PC-3 (cell line): ENCODE measurements at regions not wholly inside any gene's neighbourhood (a gene's known extent, or its start where the extent isn't known, plus 50 kb on each side); places are given as distances from the start of the nearest gene placed in this dataset.
A peak's percentile ranks its signal among the peaks of the same experiment; 100 is the strongest.

Source experiments
- ATAC-seq: fragments of 200-7000 bp; cut with Tn5 transposase; 2 replicates; pipeline ENCODE4 v1.9.1; 2020; ENCODE audit warnings: mild to moderate bottlenecking, moderate library complexity
- BruUV-seq: library from RNA; stranded (reverse); fragments of 400-500 nt; replicated peaks from 2 replicates; lab custom pipeline; 2021; lab: Mats Ljungman, UMichigan
- CTCF ChIA-PET: fragments of 300-600 bp; sonication (Branson Sonifier 250); formaldehyde crosslinking; loops from one replicate; lab custom pipeline; 2022; ENCODE audit warnings: antibody characterized with exemption; lab: Charles Lee
- POLR2A ChIA-PET: fragments of 300-600 bp; sonication (Branson Sonifier 250); formaldehyde crosslinking; loops from one replicate; lab custom pipeline; 2022; ENCODE audit warnings: antibody characterized with exemption; ENCODE audit not compliant: unreplicated experiment; lab: Charles Lee
- DNase-seq: peaks from one replicate; pipeline ENCODE4 v3.0.0-alpha.2; 2015
- H2AFZ ChIP-seq: fragments of 300-600 bp; sonication (generic); 2 replicates; pipeline ENCODE4 v1.6.0; 2016; ENCODE audit warnings: antibody characterized with exemption, low read length
- H3F3A ChIP-seq: fragments of 300-600 bp; sonication (generic); one replicate; pipeline ENCODE4 v1.6.0; 2017; ENCODE audit warnings: antibody characterized with exemption, low read length, control low read depth, mild to moderate bottlenecking; ENCODE audit not compliant: unreplicated experiment
- H3K27ac ChIP-seq: fragments of 300-600 bp; sonication (generic); 2 replicates; pipeline ENCODE4 v1.5.1; 2016; ENCODE audit warnings: mild to moderate bottlenecking, low read length
- H3K27me3 ChIP-seq: fragments of 300-600 bp; sonication (generic); 2 replicates; pipeline ENCODE4 v1.6.1; 2016; ENCODE audit warnings: low read length, mixed read lengths
- H3K36me3 ChIP-seq: fragments of 300-600 bp; sonication (generic); 2 replicates; pipeline ENCODE4 v1.6.1; 2016; ENCODE audit warnings: low read depth, mixed run types, low read length, mixed read lengths
- H3K4me1 ChIP-seq: fragments of 300-600 bp; sonication (generic); 2 replicates; pipeline ENCODE4 v1.5.1; 2016; ENCODE audit warnings: low read length; ENCODE audit not compliant: insufficient read depth
- H3K4me2 ChIP-seq: fragments of 300-600 bp; sonication (generic); 2 replicates; pipeline ENCODE4 v1.6.0; 2016; ENCODE audit warnings: low read length
- H3K4me3 ChIP-seq: fragments of 300-600 bp; sonication (generic); 2 replicates; pipeline ENCODE4 v1.5.1; 2016; ENCODE audit warnings: mild to moderate bottlenecking, low read length, mixed read lengths
- H3K79me2 ChIP-seq: fragments of 300-600 bp; sonication (generic); 2 replicates; pipeline ENCODE4 v1.6.1; 2017; ENCODE audit warnings: low read length, mixed read lengths
- H3K9ac ChIP-seq: fragments of 300-600 bp; sonication (generic); 2 replicates; pipeline ENCODE4 v1.6.0; 2016; ENCODE audit warnings: mild to moderate bottlenecking, low read length
- H3K9me2 ChIP-seq: fragments of 300-600 bp; sonication (generic); replicated peaks from 2 replicates; pipeline ENCODE4 v1.6.1; 2016; ENCODE audit warnings: mixed run types, low read length, mixed read lengths
- H3K9me3 ChIP-seq: fragments of 300-600 bp; sonication (generic); 2 replicates; pipeline ENCODE4 v1.6.1; 2016; ENCODE audit warnings: low read length, mixed read lengths
- H4K20me1 ChIP-seq: fragments of 300-600 bp; sonication (generic); 2 replicates; pipeline ENCODE4 v1.6.1; 2016; ENCODE audit warnings: low read length, mixed read lengths
- CTCF ChIP-seq: fragments of 300-600 bp; sonication (generic); conservative IDR thresholded peaks from 2 replicates; pipeline ENCODE4 v1.5.1; 2017; ENCODE audit warnings: antibody characterized with exemption, low read depth, mild to moderate bottlenecking, low read length
- EZH2 ChIP-seq: fragments of 300-600 bp; sonication (generic); IDR thresholded peaks from one replicate; pipeline ENCODE4 v1.6.1; 2017; ENCODE audit warnings: antibody characterized with exemption, mild to moderate bottlenecking, low read length; ENCODE audit not compliant: unreplicated experiment
- EZH2phosphoT487 ChIP-seq: fragments of 300-600 bp; sonication (generic); IDR thresholded peaks from 2 replicates; pipeline ENCODE4 v1.6.1; 2018; ENCODE audit warnings: mild to moderate bottlenecking, antibody characterized with exemption, low read length, borderline replicate concordance
- intact Hi-C: fragments of 100-400 bp; cut with micrococcal nuclease; formaldehyde crosslinking; loops from 2 replicates; pipeline ENCODE4 v1.9.0; 2023

- Histone ChIP-seq H3K4me2 (no peak overlapping the region), H3K27ac (no peak overlapping the region), H3K79me2 (no peaks in the 10 kb centered on the region), H4K20me1 (no peaks in the 10 kb centered on the region), H3K4me1 (peaks cover 8% of the 10 kb centered on the region; the same call in 1 of the 2 replicates), H3K27me3 (no peaks in the 10 kb centered on the region), H2AFZ (no peak overlapping the region), H3F3A (no peaks in the 10 kb centered on the region), H3K36me3 (no peaks in the 10 kb centered on the region), H3K9ac (no peak overlapping the region), H3K9me2 (no peaks in the 10 kb centered on the region), H3K4me3 (no peak overlapping the region), H3K9me3 (no peaks in the 10 kb centered on the region)
- no TSS peak for BruUV-seq
- no peak for TF ChIP-seq CTCF
- no peak for TF ChIP-seq EZH2
- TF ChIP-seq EZH2phosphoT487, result no peak
- no peak for ATAC-seq
- peak; percentile 36 for DNase-seq
- ChIA-PET POLR2A (no interaction called here), CTCF (interaction anchor here (0.6 kb wide), 1 partner anchor 80 kb away, joined by 4 read pairs; no protein-coding TSS in a partner anchor)
- intact Hi-C loops, result no loop called here
Measured at GRCh38 chr7:96407427-96407826, 85.5 kb upstream of the SLC25A13 start.

DNA sequence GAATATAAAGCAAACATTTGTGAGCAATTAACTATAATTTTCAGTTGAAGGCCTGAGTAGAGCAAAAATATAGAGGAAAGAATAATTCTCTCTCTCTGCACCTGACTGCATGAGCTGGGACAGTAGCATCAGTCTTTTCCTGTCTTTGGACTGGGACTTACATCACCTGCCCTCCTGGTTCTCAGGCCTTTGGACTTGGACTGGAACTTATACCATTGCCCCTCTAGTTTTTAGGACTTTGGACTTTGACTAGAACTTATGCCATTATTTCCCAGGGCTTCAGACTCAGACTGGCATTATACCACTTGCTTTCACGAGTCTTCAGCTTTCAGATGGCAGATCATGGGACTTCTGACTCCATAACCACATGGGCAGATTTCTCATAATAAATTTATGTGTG is 81.0 kb upstream of the SLC25A13 start:
- Histone ChIP-seq H3K4me3 (no peak overlapping the region), H3K4me2 (no peak overlapping the region), H3K36me3 (no peaks in the 10 kb centered on the region), H3K4me1 (no peaks in the 10 kb centered on the region), H3K79me2 (no peaks in the 10 kb centered on the region), H3K9me3 (no peaks in the 10 kb centered on the region), H3K27ac (no peak overlapping the region), H3K27me3 (no peaks in the 10 kb centered on the region), H3K9me2 (no peaks in the 10 kb centered on the region), H2AFZ (no peak overlapping the region), H4K20me1 (no peaks in the 10 kb centered on the region), H3K9ac (no peak overlapping the region), H3F3A (no peaks in the 10 kb centered on the region)
- ChIA-PET CTCF (interaction anchor here (0.6 kb wide), 1 partner anchor 92 kb away, joined by 4 read pairs; no protein-coding TSS in a partner anchor), POLR2A (no interaction called here)
- no peak for TF ChIP-seq CTCF
- no peak for TF ChIP-seq EZH2phosphoT487
- no peak for TF ChIP-seq EZH2
- intact Hi-C loops, result no loop called here
- no peak for DNase-seq
- no peak for ATAC-seq
- no TSS peak for BruUV-seq

GRCh38 chr7:96401200-96401599 is 79.3 kb upstream of the SLC25A13 start:
- H3K9me2 ChIP-seq, result no peaks in the 10 kb centered on the region
- no peaks in the 10 kb centered on the region for H3K79me2 ChIP-seq
- no peaks in the 10 kb centered on the region for H3K36me3 ChIP-seq
- ATAC-seq, result no peak
- no TSS peak for BruUV-seq
- no peaks in the 10 kb centered on the region for H4K20me1 ChIP-seq
- no peak overlapping the region for H3K27ac ChIP-seq
- ChIA-PET POLR2A (no interaction called here), CTCF (no interaction called here)
- H3K27me3 ChIP-seq, result no peaks in the 10 kb centered on the region
- no peak overlapping the region for H3K9ac ChIP-seq
- H3K4me1 ChIP-seq, result no peaks in the 10 kb centered on the region
- H2AFZ ChIP-seq, result no peak overlapping the region
- intact Hi-C loops, result no loop called here
- no peak for DNase-seq
- H3K4me2 ChIP-seq, result no peak overlapping the region
- TF ChIP-seq EZH2phosphoT487, result no peak
- no peak for TF ChIP-seq EZH2
- TF ChIP-seq CTCF, result no peak
- H3K9me3 ChIP-seq, result no peaks in the 10 kb centered on the region
- H3F3A ChIP-seq, result no peaks in the 10 kb centered on the region
- H3K4me3 ChIP-seq, result no peak overlapping the region
